ENCODE measurements at regions not wholly inside any gene's neighbourhood (a gene's known extent, or its start where the extent isn't known, plus 50 kb on each side); places are given as distances from the start of the nearest gene placed in this dataset.

DNA sequence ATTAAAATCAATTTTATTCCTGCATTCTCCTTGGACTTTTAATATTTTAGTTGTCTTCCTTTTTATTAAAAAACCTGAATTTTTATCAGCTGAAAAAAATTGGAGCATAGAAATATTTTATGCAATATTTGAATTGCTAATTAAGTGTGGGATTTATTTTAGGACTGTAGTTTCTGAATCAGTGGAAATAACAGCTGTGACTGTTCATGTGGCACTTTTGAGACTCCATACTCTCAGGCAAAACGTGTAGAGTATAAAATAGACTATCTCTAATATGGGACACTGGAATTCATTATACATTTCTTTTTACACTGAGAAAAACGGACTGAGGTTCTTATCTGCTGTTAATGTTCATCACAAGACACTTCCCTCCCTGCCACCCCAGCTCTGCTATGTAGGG, 558.3 kb upstream of the TPK1 start:
- TF ChIP-seq CTCF (IDR thresholded peaks at IDR 0.05) (no peak), POLR2A (IDR thresholded peaks at IDR 0.05) (no peak)
